Cardiac muscle cell (in vitro differentiated cells and primary cell): ENCODE measurements at regions not wholly inside any gene's neighbourhood (a gene's known extent, or its start where the extent isn't known, plus 50 kb on each side); places are given as distances from the start of the nearest gene placed in this dataset.
A peak's percentile ranks its signal among the peaks of the same experiment; 100 is the strongest.

Experiments used
- DNase-seq, 2 donors: peaks; one replicate each; pipeline versions ENCODE4 v3.0.0 to v3.0.0-alpha.2; 2010 to 2017; ENCODE audit warnings: low read depth in 1 of 2, low spot score in 1 of 2
- H3K27ac ChIP-seq: fragments of 200-600 bp; sonication (generic); 2 replicates; pipeline ENCODE4 v1.5.1; 2016
- H3K27me3 ChIP-seq: fragments of 200-600 bp; sonication (generic); 2 replicates; pipeline ENCODE4 v1.6.0; 2016; ENCODE audit warnings: control low read depth
- H3K36me3 ChIP-seq: fragments of 200-600 bp; sonication (generic); 2 replicates; pipeline ENCODE4 v1.5.1; 2016; ENCODE audit warnings: control low read depth
- H3K4me1 ChIP-seq: fragments of 200-600 bp; sonication (generic); 2 replicates; pipeline ENCODE4 v1.8.1; 2017; ENCODE audit warnings: low read depth, mild to moderate bottlenecking, mixed run types
- H3K4me3 ChIP-seq: fragments of 200-600 bp; sonication (generic); 2 replicates; pipeline ENCODE4 v1.5.1; 2016; ENCODE audit warnings: mild to moderate bottlenecking
- H3K9me3 ChIP-seq: fragments of 200-600 bp; sonication (generic); 2 replicates; pipeline ENCODE4 v1.5.1; 2017; ENCODE audit warnings: low read depth, mild to moderate bottlenecking, control low read depth
- TF ChIP-seq, protein P1 (sequence below): IDR thresholded peaks from 2 replicates; pipeline ENCODE4 v1.5.1; 2012; ENCODE audit warnings: low read depth, mild to moderate bottlenecking, low read length

DNA sequence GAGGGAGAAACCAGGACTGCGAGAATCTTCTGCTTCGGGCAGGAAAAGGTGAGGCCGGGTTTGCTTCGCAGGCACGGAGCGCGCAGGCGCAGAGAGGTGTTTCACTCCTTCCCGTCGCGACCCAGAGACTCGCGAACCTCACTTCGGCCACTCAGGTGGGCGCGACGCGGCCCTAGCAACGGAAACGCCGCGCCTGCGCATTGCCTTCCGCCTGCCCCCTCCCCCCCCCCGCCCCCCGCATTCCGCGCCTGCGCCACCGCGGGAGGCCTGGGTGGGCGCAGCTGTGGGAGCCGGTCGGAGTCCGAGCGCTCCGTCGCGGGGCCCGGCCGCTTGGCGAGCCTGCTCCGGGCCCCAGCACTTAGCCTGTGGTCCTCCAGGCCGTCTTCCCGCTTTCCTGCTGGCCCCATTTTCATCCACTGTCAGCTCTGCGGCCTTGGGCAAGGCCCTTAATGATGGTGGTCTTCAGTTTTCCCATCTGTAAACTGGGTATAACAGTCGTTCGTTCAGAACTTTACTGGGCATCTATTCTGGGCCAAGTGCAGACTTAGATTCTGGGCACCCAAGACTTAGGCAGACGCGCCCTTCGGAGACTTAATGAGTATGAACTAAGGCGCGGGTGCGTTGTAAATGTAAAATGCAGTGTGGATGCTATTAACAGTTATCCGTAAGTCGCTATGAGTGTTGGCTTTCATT lies 62.1 kb upstream of the ACKR3 start:
- TF ChIP-seq, protein P1, sequence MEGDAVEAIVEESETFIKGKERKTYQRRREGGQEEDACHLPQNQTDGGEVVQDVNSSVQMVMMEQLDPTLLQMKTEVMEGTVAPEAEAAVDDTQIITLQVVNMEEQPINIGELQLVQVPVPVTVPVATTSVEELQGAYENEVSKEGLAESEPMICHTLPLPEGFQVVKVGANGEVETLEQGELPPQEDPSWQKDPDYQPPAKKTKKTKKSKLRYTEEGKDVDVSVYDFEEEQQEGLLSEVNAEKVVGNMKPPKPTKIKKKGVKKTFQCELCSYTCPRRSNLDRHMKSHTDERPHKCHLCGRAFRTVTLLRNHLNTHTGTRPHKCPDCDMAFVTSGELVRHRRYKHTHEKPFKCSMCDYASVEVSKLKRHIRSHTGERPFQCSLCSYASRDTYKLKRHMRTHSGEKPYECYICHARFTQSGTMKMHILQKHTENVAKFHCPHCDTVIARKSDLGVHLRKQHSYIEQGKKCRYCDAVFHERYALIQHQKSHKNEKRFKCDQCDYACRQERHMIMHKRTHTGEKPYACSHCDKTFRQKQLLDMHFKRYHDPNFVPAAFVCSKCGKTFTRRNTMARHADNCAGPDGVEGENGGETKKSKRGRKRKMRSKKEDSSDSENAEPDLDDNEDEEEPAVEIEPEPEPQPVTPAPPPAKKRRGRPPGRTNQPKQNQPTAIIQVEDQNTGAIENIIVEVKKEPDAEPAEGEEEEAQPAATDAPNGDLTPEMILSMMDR, result no peak
- H3K27me3 ChIP-seq, result peaks cover 25% of the 10 kb centered on the region
- H3K4me1 ChIP-seq, result no peaks in the 10 kb centered on the region
- H3K36me3 ChIP-seq, result no peaks in the 10 kb centered on the region
- H3K27ac ChIP-seq, result no peak overlapping the region
- H3K4me3 ChIP-seq, result peak overlapping the region; percentile 41
- no peaks in the 10 kb centered on the region for H3K9me3 ChIP-seq
- peak; percentile 68 to 92 for DNase-seq

DNA sequence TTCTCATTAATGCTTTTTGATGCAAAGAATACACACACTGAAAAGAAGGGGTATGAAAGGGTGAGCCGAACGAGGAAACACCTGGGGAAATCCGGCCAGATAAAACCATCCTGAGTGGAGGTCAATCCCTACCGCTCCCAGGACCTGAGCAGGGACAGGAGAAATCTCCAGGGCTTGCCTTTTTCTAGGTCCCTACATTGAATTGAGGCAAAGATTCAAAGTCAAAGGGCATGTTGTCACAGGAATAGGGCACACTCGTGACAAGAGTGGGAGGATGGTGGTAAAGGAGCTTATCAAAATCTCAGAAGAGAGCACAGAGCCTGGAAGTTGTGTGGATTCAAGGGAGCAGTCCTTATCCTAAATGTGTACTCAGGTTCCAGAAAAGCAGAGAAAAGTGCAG lies 61.2 kb upstream of the ACKR3 start:
- Histone ChIP-seq H3K27ac (no peak overlapping the region), H3K4me1 (no peaks in the 10 kb centered on the region), H3K9me3 (no peaks in the 10 kb centered on the region), H3K27me3 (peaks cover 25% of the 10 kb centered on the region), H3K36me3 (no peaks in the 10 kb centered on the region), H3K4me3 (no peak overlapping the region)
- TF ChIP-seq, protein P1, result no peak
- no peak for DNase-seq

DNA sequence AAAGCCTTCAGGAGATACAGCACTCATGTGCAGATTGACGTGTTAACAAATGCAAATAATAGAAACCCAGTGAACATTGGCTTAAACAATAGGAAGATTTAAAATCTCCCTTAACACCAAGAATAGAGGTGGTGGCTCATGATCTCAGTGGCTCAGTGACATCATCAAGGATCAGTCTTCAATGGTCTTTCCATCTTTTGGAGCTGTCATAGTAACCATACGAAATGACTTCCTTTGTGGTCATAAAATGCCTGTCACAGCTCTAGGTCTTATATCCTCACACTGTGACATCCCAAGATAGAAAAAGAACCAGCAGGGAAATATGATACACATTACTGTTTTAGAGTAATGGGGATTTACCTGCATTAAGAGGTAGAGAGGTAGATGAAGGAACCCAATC lies 59.6 kb upstream of the ACKR3 start:
- TF ChIP-seq, protein P1, result no peak
- DNase-seq, result no peak
- Histone ChIP-seq H3K36me3 (no peaks in the 10 kb centered on the region), H3K4me1 (no peaks in the 10 kb centered on the region), H3K4me3 (no peak overlapping the region), H3K9me3 (no peaks in the 10 kb centered on the region), H3K27ac (no peak overlapping the region), H3K27me3 (peaks cover 25% of the 10 kb centered on the region)

DNA sequence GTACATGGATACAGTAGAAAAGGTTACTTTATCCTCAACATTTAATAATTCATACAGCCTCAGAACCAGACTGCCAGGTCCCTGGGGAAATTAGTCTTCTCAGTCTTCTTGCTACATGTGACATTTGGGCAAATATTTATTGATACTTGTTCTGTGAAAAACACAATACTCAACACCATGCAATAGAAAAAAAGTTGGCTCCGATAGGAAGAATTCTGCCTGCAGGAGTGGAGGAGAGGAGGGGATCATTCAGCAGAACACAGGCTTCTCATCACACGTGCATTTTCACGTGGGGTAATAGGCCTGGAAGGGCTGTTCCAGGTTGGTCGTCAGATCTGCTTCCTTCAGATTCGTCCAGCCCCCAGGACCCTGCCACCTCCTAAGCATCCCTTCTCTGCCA lies 58.4 kb upstream of the ACKR3 start:
- peaks cover 25% of the 10 kb centered on the region for H3K27me3 ChIP-seq
- H3K27ac ChIP-seq, result no peak overlapping the region
- TF ChIP-seq, protein P1, result no peak
- no peak for DNase-seq
- no peak overlapping the region for H3K4me3 ChIP-seq
- no peaks in the 10 kb centered on the region for H3K9me3 ChIP-seq
- H3K4me1 ChIP-seq, result no peaks in the 10 kb centered on the region
- no peaks in the 10 kb centered on the region for H3K36me3 ChIP-seq

DNA sequence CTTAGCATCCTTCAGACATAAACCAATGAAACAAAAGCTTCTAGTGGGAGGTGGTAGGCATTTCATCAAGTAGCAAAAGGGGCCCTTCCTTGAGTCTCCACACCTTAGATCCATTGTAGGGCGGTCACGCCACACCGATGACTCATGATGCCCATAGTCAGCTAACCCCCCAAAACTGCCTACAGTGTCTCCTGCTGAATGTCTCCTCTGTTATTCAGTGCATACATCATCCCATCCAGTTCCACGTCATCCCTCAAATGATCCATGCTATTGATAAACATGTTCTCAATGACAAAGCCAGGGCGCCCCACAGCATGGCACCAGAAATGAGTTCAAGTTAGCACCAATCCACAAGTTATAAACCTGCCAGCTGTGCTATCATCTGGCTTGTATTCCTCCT lies 57.4 kb upstream of the ACKR3 start:
- H3K36me3 ChIP-seq, result no peaks in the 10 kb centered on the region
- H3K4me1 ChIP-seq, result no peaks in the 10 kb centered on the region
- no peak overlapping the region for H3K4me3 ChIP-seq
- TF ChIP-seq, protein P1, result no peak
- no peak for DNase-seq
- H3K27ac ChIP-seq, result no peak overlapping the region
- H3K9me3 ChIP-seq, result no peaks in the 10 kb centered on the region
- peaks cover 20% of the 10 kb centered on the region for H3K27me3 ChIP-seq
